ENCODE measurements at regions not wholly inside any gene's neighbourhood (a gene's known extent, or its start where the extent isn't known, plus 50 kb on each side); places are given as distances from the start of the nearest gene placed in this dataset.
"Not testable (repeated sequence)": the region's sequence is repeated elsewhere in the genome, so short reads cannot be mapped to it uniquely, and the experiment has no call there.

GRCh38 chr16:29255957-29256356, 150.6 kb downstream of the NPIPB11 start:
- DNase-seq = not testable (repeated sequence)

GRCh38 chr16:29255496-29255796, 151.1 kb downstream of the NPIPB11 start:
- DNase-seq = not testable (repeated sequence)

- DNase-seq = no peak
Measured at GRCh38 chr16:29254676-29255495, 151.6 kb downstream of the NPIPB11 start.

- not testable (repeated sequence) for DNase-seq
Measured at GRCh38 chr16:29253716-29254590, 152.6 kb downstream of the NPIPB11 start.

- not testable (repeated sequence) for DNase-seq
Measured at GRCh38 chr16:29253066-29253590, 153.4 kb downstream of the NPIPB11 start.

GRCh38 chr16:29252311-29252710, 154.2 kb downstream of the NPIPB11 start:
- DNase-seq = not testable (repeated sequence)

- not testable (repeated sequence) for DNase-seq
Measured at GRCh38 chr16:29251571-29252011, 154.9 kb downstream of the NPIPB11 start.

- not testable (repeated sequence) for DNase-seq
Measured at GRCh38 chr16:29250923-29251434, 155.5 kb downstream of the NPIPB11 start.

GRCh38 chr16:29250469-29250868, 156.0 kb downstream of the NPIPB11 start:
- not testable (repeated sequence) for DNase-seq

GRCh38 chr16:29248940-29249318, 157.6 kb downstream of the NPIPB11 start:
- DNase-seq = not testable (repeated sequence)

GRCh38 chr16:29248306-29248939, 158.1 kb downstream of the NPIPB11 start:
- not testable (repeated sequence) for DNase-seq

- DNase-seq = not testable (repeated sequence)
Measured at GRCh38 chr16:29246091-29246490, 160.4 kb downstream of the NPIPB11 start.

GRCh38 chr16:29237971-29238370, 168.5 kb downstream of the NPIPB11 start:
- DNase-seq = no peak

- not testable (repeated sequence) for DNase-seq
Measured at GRCh38 chr16:29237495-29237894, 169.0 kb downstream of the NPIPB11 start.

GRCh38 chr16:29237023-29237422, 169.5 kb downstream of the NPIPB11 start:
- not testable (repeated sequence) for DNase-seq

GRCh38 chr16:29235836-29236370, 170.6 kb downstream of the NPIPB11 start:
- not testable (repeated sequence) for DNase-seq

- DNase-seq = not testable (repeated sequence)
Measured at GRCh38 chr16:29234536-29235275, 171.8 kb downstream of the NPIPB11 start.

GRCh38 chr16:29233705-29234404, 172.7 kb downstream of the NPIPB11 start:
- not testable (repeated sequence) for DNase-seq

- DNase-seq = no peak
Measured at GRCh38 chr16:29232811-29233704, 173.5 kb downstream of the NPIPB11 start.
